ENCODE measurements at regions not wholly inside any gene's neighbourhood (a gene's known extent, or its start where the extent isn't known, plus 50 kb on each side); places are given as distances from the start of the nearest gene placed in this dataset.

- no peak for TF ChIP-seq CTCF (IDR thresholded peaks at IDR 0.05; ENCODE audit: low read length)
- TF ChIP-seq EZH2 (IDR thresholded peaks at IDR 0.05; ENCODE audit: borderline replicate concordance, low read length): no peak
Measured at GRCh38 chr21:41031701-41032220, 136.2 kb upstream of the BACE2 start.
